ENCODE measurements at regions not wholly inside any gene's neighbourhood (a gene's known extent, or its start where the extent isn't known, plus 50 kb on each side); places are given as distances from the start of the nearest gene placed in this dataset.

DNA sequence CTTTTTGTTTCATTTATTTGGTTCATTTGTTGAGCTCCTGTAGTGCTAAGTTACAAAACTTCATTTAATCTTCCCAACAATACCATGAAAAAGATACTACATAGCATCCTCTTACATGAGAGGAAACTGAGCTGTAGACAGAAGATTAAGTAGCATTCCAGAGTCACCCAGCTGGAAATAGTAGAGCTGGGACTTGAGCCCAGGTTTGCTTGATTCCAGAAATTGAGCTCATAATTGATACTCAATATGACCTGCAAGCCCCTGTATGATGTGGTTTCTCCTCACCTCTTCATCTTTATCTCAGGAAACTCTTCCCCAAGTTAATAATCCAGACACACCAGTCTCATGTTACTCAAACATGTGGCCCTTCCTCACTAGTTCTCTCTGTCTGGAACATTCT, 87.0 kb upstream of the DAAM1 start:
- TF ChIP-seq CBX3 (IDR thresholded peaks at IDR 0.05; ENCODE audit: low read depth) (no peak), TCF7L2 (IDR thresholded peaks at IDR 0.05; ENCODE audit: borderline replicate concordance, extremely low read depth, insufficient read depth, insufficient read length) (no peak), CEBPB (IDR thresholded peaks at IDR 0.05; ENCODE audit: low read depth) (no peak), SIN3A (IDR thresholded peaks at IDR 0.05; ENCODE audit: low read depth) (no peak), POLR2AphosphoS5 (IDR thresholded peaks at IDR 0.05; ENCODE audit: low read depth, low read length) (no peak), POLR2A (IDR thresholded peaks at IDR 0.05; ENCODE audit: borderline replicate concordance, extremely low read depth, insufficient read depth, insufficient read length) (no peak), EZH2 (IDR thresholded peaks at IDR 0.05) (no peak), ZFX (IDR thresholded peaks at IDR 0.05) (no peak), EGR1 (IDR thresholded peaks at IDR 0.05; ENCODE audit: low read depth) (no peak), FOSL1 (IDR thresholded peaks at IDR 0.05; ENCODE audit: low read depth) (no peak), SRF (IDR thresholded peaks at IDR 0.05; ENCODE audit: low read depth) (no peak)
- TF ChIP-seq, protein P1, sequence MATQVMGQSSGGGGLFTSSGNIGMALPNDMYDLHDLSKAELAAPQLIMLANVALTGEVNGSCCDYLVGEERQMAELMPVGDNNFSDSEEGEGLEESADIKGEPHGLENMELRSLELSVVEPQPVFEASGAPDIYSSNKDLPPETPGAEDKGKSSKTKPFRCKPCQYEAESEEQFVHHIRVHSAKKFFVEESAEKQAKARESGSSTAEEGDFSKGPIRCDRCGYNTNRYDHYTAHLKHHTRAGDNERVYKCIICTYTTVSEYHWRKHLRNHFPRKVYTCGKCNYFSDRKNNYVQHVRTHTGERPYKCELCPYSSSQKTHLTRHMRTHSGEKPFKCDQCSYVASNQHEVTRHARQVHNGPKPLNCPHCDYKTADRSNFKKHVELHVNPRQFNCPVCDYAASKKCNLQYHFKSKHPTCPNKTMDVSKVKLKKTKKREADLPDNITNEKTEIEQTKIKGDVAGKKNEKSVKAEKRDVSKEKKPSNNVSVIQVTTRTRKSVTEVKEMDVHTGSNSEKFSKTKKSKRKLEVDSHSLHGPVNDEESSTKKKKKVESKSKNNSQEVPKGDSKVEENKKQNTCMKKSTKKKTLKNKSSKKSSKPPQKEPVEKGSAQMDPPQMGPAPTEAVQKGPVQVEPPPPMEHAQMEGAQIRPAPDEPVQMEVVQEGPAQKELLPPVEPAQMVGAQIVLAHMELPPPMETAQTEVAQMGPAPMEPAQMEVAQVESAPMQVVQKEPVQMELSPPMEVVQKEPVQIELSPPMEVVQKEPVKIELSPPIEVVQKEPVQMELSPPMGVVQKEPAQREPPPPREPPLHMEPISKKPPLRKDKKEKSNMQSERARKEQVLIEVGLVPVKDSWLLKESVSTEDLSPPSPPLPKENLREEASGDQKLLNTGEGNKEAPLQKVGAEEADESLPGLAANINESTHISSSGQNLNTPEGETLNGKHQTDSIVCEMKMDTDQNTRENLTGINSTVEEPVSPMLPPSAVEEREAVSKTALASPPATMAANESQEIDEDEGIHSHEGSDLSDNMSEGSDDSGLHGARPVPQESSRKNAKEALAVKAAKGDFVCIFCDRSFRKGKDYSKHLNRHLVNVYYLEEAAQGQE (IDR thresholded peaks at IDR 0.05; ENCODE audit: low read depth) = no peak
- TF ChIP-seq, protein P2, sequence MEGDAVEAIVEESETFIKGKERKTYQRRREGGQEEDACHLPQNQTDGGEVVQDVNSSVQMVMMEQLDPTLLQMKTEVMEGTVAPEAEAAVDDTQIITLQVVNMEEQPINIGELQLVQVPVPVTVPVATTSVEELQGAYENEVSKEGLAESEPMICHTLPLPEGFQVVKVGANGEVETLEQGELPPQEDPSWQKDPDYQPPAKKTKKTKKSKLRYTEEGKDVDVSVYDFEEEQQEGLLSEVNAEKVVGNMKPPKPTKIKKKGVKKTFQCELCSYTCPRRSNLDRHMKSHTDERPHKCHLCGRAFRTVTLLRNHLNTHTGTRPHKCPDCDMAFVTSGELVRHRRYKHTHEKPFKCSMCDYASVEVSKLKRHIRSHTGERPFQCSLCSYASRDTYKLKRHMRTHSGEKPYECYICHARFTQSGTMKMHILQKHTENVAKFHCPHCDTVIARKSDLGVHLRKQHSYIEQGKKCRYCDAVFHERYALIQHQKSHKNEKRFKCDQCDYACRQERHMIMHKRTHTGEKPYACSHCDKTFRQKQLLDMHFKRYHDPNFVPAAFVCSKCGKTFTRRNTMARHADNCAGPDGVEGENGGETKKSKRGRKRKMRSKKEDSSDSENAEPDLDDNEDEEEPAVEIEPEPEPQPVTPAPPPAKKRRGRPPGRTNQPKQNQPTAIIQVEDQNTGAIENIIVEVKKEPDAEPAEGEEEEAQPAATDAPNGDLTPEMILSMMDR (IDR thresholded peaks at IDR 0.05 in 2 of 3, conservative IDR thresholded peaks at IDR 0.05 in 1 of 3; ENCODE audit: borderline replicate concordance in 1 of 3, insufficient read depth in 1 of 3, low read depth in 2 of 3, low read length in 2 of 3) = no peak
- TF ChIP-seq, protein P3, sequence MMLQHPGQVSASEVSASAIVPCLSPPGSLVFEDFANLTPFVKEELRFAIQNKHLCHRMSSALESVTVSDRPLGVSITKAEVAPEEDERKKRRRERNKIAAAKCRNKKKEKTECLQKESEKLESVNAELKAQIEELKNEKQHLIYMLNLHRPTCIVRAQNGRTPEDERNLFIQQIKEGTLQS (IDR thresholded peaks at IDR 0.05) = no peak
- TF ChIP-seq, protein P4, sequence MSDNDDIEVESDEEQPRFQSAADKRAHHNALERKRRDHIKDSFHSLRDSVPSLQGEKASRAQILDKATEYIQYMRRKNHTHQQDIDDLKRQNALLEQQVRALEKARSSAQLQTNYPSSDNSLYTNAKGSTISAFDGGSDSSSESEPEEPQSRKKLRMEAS (IDR thresholded peaks at IDR 0.05) = no peak
- Histone ChIP-seq H4K20me1 (ENCODE audit: insufficient read depth) (no peaks in the 10 kb centered on the region), H3K36me3 (ENCODE audit: control insufficient read depth in 1 of 2, insufficient read depth in 2 of 2, low read length in 2 of 2) (no peaks in the 10 kb centered on the region), H3K27me3 (ENCODE audit: insufficient read depth, low read length) (no peaks in the 10 kb centered on the region), H3K79me2 (ENCODE audit: insufficient read depth, low read length) (no peaks in the 10 kb centered on the region), H3K9me3 (ENCODE audit: control insufficient read depth in 1 of 2, insufficient read depth in 1 of 2, low read depth in 1 of 2, low read length in 2 of 2) (no peaks in the 10 kb centered on the region), H3K4me2 (ENCODE audit: low read length) (no peak overlapping the region), H2AFZ (ENCODE audit: low read depth, low read length, poor library complexity, severe bottlenecking) (no peak overlapping the region), H3K4me1 (ENCODE audit: control insufficient read depth in 1 of 2, insufficient read depth in 2 of 2, low read length in 2 of 2) (peaks cover 0 to 6% of the 10 kb centered on the region in 2 experiments; a peak in 1 of 4 replicates), H3K4me3 (replicated peaks in 1 of 2; ENCODE audit: low read depth in 1 of 2, low read length in 2 of 2) (no peak overlapping the region), H3K9me2 (ENCODE audit: insufficient read depth) (no peaks in the 10 kb centered on the region), H3K27ac (ENCODE audit: low read depth, low read length) (no peak overlapping the region), H3K9ac (ENCODE audit: low read length) (no peak overlapping the region)
- ATAC-seq (no peak), DNase-seq (ENCODE audit: low read depth, low spot score) (no peak)
- no TSS peak for BruUV-seq (replicated peaks)
- POLR2A ChIA-PET = no interaction called here
- intact Hi-C loops (cut with micrococcal nuclease) = no loop called here
- RAD21 ChIA-PET (ENCODE audit: low non-redundant PET in 1 of 2, low total read pairs in 2 of 2, uncharacterized antibody in 2 of 2, unreplicated experiment in 2 of 2) = no interaction called here
- CTCF ChIA-PET = no interaction called here
